Midbrain (tissue), 1 donor: ENCODE measurements at regions not wholly inside any gene's neighbourhood (a gene's known extent, or its start where the extent isn't known, plus 50 kb on each side); places are given as distances from the start of the nearest gene placed in this dataset.
"Not testable (repeated sequence)": the region's sequence is repeated elsewhere in the genome, so short reads cannot be mapped to it uniquely, and the experiment has no call there.

Experiments used
- DNase-seq: peaks from one replicate; lab custom pipeline; 2025; lab: John Stamatoyannopoulos, UW

DNA sequence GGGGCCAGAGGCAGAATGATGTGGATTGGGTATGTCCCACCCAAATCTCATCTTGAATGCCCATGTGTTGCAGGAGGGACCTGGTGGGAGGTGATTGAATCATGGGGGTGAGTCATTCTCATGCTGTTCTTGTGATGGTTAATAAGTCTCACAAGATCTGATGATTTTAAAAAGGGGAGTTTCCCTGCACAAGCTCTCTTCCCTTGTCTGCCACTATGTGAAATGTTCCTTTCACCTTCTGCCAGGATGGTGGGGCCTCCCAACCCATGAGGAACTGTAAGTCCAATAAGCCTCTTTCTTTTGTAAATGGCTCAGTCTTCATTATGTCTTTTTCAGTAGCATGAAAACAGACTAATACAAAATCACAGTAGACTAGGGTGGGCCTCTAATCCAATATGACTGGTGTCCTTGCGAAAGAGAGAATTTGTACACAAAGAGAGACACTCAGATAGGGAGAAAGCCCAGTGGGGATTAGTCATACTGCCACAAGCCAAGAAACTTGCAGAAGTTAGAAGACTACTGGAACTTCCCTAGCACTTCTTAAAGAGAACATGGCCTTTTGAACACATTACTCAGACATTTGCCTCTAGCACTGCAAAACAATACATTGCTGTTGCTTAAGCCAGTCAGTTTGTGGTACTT is 68.4 kb downstream of the ANXA1 start:
- DNase-seq, result no peak

DNA sequence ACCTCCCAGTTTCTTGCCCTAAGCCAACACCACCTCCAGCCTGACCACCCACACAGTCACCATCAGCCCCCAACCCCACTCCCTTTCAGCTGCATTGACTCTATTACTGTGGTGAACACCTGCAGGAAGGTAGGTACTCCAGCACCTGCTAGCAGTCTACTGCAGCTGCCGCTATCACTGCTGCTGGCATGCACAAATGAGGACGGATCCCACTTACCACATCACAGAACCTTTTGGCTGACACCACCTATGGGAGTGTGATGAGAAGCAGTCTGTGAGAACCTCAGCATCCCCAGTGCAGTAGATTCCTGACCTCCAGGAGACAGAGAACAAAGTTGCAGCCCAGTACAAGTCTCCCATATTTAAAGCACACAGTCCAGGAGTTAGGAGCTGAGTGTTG is 71.9 kb downstream of the ANXA1 start:
- DNase-seq, result no peak

DNA sequence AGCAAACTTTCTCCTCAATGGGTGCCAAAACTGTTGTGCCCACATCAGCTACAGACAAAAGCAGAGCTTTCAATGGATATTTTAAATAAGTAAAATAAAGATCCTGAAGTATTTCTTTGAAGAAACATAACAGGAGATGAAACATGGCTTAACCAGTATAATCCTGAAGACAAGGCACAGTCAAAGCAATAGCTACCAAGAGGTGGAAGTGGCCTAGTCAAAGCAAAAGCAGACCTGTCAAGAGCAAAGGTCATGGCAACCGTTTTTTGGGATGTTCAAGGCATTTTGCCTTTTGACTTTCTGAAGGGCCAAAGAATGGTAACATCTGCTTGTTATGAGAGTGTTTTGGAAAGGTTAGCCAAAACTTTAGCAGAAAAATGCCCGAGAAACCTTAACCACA is 77.9 kb downstream of the ANXA1 start:
- no peak for DNase-seq

DNA sequence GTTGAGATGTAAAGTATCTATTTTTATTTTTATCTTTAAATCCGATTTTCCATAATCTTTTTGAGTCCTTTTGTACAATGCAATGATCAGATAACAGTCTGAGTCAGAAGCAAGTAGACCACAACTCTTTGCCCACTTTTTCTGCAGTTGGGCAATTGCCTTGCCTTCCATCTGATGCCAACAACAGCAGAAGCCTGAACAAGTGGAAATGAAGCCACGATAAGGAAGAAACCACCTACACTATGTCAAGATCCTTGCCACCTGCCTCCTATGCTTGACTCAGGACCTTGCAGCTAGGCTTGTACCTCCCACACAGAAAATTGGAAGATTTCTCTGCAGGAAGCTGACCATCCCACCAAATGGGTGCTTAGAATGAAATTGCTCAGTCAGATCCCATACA is 78.6 kb downstream of the ANXA1 start:
- no peak for DNase-seq

DNA sequence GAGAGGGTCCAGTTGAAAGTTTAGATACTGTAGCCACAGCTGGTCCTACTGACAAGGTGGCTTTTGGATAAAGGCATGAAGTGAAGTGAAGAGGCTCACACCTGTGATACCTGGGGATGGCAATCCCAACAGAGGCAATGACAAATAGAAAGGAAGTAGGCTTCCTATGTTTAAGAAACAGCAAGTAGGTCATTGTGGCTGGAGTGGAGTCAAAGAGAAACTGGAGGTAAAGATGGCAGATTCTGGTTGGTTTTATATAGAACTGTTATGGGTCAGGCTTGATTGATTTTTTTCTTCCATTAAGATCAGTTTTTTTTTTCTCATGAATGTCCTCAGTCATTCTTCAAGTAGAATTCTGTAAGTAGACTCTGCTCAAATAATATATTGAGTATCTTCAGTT is 79.5 kb downstream of the ANXA1 start:
- DNase-seq, result no peak

DNA sequence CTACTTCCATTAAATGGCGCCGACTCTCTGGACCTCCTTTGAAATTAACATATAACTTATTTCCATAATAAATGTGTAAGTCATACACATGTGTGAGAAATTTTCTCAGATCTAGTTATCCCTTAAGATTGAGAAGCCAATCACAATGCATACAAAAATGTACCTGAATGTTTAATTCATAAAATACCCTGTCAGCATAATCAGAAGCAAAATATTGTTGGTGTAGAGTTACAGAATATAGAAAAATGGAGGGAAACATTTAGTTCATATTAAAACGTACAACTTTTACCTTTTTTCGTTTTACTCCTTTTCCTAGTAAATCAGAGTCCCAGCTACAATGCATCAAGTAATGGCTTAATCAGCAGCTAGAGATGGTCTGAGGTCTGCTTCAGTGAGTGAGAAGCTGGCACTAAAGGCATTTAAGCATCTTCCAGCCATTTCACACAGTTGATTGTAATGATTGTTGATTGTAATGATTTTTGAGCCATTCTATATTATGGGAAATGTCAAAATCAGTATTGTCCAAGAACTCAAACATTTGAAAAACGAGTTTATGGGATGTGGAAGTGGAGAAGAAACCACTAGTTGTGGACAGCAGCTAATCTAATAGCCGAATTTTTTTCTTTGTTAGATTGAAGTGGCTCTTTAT is 81.8 kb downstream of the ANXA1 start:
- DNase-seq, result no peak

DNA sequence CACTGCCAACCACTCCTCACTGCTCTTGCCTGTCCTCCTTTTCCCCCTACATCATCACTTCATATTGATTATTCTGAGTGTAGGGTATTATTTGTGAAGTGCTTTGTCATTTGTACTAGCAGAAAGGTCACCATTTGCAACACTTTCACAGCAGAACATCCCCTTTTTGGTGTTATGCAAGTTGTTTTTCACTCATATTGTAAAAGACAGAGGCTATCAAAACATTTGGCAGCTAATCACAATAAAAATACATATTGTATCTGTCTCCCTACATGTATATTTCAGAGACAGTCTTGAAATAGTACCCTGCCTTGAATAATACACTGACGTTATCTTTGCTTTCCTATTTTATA is 82.3 kb downstream of the ANXA1 start:
- no peak for DNase-seq

DNA sequence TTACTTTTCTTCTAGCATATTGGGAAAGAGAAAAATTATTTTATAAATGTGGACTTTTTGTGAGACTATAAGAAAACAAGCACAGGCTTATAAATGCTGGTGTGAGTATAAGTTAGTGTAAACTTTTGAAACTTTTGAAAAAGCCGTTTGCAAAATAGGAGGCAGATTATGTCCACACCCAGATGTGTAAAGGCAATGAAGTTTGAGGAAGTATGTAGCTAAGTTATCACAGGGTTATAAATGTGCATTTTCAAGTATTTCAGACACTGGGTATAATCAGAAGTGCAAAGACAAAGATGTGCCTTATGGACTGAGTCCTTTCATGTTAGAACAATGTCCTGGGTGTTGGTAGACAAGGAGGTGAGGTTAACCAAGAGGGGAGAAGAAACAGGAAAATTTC is 85.5 kb downstream of the ANXA1 start:
- DNase-seq, result no peak

DNA sequence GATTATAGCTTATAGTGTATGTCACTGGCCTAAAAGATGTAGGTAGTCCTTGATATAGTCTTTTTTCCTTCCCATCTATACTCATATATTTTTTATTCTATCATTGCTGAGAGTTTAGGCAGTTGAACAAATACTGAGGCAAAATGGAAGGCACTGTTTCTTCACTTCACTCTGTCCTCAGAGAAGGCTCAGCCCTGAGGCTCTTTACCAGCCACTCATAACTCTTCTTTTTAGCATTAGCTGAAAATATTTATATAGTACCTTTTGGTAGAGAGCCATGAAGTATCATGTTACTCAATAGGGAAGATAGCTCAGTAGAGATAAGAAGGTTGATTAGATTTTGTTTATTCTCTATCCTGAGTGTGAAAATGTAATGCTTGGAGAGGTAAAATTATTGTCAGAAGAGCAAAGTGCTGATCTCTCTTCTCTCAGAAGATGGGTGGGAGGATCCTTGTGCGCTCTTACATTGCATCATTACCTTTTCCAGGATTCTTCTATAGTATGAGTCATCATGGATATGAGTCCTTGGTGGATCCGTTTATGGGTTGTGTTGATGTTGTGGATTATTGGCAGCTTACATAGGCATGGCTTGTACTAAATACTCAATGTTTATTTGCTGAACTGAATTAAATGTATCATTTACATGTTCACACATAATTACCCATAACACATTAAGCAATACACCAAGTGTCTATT is 88.1 kb downstream of the ANXA1 start:
- DNase-seq, result no peak

DNA sequence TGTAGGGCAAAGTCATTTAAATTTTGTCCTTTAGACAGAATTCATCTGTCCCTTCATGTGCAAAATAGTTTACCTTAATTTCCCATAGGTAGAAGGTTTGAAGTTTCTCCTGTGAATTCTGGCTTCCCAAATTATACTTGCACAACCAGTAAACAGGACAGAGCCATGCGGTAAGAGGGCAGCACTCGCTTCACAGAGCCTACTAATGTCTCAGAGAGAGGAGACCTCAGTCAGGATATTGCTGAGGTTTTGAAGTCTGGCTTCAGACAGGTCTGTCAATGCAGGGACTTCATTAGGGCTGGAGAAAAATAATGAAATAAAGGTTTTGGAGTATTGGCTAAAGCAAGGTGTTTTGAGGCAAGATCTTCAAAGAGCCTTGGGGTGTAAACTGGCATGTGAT is 91.4 kb downstream of the ANXA1 start:
- DNase-seq, result no peak

DNA sequence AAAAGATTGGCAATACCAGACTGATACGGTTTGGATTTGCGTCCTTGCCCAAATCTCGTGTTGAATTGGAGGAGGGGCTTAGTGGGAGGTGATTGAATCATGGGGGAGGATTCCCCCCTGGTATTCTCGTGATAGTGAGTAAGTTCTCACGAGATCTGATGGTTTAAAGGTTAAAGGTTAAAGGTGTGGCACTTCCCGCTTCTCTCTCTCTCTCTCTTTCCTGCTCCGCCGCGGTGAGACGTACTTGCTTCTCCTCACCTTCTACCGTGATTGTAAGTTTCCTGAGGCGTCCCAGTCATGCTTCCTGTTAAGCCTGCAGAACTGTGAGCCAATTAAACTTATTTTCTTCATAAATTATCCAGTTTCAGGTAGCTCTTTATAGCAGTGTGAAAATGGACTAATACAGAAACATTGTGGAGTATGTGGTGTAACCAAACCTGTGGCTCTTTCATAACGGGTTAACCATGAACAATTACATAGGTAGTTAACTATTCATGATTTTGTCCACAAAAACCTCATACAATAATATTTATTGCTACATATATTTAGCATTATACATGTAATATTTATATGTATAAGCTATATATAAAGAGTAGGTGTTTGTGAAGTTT is 107.5 kb downstream of the ANXA1 start:
- DNase-seq, result no peak

DNA sequence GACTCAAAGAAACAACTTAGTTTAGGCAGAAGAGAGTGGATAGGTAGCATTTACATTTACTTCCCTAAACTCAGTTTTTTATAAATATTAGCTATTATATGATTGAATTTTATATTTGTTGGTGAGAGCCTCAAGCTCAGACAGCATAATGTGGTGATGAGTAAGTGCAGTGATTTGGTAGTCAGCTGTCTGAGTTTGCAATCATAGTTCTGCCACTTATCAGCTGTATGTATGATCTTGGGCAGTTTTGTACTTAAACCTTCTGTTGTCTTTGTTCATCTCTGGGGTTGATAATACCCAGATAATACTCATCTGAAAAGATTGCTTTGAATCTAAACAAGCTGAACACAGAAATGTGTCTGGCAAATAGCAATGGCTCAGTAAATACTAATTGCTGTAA is 108.8 kb downstream of the ANXA1 start:
- DNase-seq, result no peak

DNA sequence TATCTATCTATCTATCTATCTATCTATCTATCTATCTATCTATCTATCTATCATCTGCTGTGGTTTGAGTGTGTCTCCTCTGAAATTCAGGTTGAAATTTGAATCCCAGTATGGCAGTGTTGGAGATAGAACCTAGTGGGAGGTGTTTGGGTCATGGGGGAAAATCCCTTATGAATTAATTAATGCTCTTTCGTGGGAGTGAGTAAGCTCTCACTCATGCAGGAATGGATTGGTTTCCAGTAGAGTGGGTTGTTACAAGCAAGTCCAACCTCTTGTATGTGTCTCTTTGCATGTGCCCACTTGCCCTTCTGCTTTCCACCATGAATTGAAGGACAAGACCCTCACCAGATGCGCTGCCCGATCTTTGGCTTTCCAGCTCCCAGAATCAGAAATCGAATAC is 113.0 kb downstream of the ANXA1 start:
- no peak for DNase-seq

DNA sequence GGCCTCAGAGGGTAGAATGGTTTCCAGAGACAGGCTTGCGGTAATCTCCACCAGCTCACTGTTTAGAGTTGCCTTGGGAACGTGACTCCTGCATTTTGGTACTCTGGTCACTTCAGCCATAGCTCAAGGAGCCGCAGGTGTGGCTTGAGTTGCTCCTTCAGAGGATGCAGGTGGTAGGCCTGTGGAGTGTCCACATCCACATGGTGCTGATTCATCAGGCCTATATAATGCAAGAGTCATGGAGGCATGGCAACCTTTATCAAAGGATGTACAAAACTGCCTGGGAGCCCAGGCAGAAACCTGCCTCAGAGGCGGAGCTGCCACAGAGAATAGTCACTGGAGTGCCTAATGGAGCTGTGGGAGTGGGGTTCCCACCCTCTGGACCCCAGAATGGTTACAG is 114.2 kb downstream of the ANXA1 start:
- DNase-seq, result no peak

DNA sequence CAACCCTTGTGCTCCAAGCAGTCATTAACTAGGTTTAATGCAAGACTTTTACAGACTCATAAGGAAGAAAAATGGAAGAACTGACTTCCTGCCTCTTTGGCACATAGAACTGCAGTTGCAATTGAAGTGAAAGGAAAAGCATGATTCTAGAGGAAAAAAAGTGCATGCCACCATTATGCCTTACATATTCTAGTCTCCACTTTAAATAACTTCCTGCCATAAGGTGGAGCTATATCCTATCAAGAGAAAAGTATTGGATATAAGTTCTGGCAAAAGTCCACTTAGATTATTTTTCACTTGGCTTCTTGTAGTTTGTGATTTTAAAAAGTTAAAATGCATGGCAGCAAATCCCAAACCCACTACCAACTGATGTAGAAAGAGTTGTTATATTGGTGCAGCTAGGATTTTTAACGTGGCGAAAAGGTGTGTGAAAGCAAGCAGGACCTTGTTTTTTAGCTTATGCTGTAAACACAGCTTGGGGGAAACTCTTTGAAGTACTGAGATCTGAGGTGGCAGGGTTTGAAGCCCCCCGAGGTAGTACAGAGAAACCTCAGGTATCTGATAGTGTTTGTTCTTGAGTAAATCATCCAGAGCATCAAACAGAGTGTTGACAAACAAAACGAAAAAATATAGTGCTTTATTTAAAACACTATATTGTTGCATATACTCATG is 117.9 kb downstream of the ANXA1 start:
- peak; percentile 1 for DNase-seq

DNA sequence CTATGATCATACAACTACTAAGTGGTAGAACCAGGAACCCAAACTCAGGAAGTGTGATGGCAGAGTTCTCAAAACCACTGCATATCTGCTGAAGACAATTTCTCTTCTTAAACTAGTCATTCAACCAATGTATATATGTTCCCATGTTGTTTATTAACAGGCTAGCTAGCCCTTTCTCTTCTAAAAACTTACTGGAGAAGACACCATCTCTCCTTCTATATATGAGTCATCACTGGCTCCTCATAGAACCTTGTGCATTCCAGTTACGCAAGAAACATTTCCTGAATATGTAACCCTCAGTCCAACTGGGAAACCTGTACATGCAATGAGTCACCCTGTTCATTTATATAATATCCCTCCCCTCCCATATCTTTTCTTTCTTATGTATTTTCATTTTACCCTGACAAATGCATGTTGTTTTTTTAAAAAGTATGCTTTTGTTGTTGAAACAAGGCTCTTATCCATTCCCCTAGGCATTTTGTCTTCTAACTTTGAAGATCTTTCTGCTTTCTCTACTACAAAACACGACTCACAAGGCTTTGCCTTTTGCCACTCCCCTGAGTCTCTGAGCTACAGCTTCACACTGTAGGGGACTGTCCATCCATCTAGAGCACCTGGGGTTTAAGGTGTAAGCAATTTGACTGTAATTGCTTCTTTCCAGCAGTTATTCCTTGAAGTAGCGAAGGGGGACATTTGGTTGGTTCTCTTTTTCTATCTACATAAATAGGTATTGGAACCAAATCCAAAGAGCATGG is 119.5 kb downstream of the ANXA1 start:
- DNase-seq, result no peak

DNA sequence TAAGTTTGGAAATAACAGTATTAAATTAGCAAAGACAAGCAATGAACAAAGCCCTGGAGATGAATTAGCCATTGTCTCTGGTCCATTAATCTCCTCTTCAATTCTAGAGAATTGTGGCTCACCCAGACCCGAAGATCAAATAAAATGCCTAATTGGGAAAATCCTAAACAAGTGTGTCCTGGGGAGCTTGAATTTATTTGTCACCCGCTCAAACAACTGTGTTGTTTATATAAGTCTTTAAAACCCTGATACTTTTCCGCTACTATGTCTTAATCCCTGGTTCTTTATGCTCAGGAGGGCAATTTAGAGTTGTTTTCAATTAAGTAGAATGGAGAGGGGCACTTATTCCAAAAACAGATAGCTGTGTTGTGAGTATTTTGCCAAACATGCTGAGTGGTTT is 128.4 kb downstream of the ANXA1 start:
- DNase-seq, result no peak

DNA sequence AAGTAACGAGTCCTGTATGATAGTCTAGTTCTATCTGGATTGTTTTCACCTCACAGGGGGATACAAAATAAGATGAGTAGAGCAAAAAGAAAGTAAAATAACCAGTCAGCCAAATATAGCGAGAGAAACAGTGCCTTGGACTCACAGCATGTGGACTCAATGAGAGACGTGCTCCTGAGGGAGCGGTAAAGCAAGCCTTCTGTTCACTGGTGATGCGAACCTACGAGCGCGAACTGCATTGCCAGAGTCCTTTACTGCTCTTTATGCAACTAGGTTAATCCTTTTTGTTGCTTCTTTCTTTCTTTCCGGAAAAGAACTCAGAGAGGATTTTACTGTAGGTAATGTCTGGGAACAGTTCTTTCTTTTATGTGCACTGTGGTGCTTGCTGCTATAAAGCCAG is 132.7 kb downstream of the ANXA1 start:
- DNase-seq, result peak; percentile 1

DNA sequence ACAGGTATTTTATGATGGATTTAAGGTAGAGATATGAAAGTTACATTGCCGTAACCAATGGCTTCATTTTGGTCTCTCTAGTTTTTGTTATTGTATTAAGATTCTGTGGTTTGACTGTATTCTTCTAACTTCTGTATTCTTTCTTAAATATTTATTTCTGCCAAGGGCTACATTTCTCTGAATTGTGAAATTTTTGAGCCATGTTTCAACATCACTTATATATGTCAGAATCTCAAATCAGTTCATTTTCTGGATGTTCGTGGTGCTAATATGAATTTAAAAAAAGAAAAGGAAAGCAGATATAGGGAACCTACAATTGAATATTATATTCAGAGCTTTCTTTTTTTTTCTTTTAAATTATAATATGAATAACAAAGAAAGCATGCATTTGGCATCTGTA is 142.7 kb downstream of the ANXA1 start:
- no peak for DNase-seq

DNA sequence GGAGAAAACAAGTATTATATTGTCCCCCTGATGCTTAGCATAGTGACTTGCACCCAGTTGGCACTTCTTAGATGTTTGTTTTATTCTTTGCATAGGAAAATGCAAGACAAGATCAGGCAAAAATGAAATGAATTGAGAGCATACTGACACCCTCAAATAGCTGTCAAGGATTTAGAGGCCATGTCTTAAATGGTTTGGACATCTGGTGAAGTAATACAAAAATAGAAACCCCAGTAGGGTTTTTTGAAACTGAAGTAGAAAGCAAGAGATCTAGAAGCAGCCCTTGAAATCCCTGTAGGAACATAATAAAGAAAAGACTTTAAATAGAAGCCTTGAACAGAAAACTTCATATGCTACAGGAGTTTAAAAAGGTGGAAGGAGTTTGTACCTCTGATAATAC is 174.3 kb downstream of the ANXA1 start:
- DNase-seq, result no peak

DNA sequence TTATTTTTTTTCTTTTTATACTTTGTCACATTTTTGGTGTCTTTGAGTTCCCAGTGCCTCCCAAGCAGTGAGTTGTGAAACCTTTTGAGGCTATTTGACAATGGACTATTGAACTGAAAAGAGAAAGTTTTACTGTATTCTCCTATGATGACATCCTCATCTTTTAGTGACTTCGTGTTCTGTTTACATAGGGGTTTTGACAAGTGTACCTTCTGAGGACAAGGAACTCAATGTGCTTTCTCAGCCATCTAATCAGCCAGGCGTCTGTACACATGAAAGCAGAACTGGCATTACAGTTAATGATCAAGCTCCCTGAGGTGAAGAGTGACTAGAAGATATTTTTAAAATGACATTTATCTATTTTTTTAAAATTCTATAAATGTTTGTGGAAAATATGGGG is 175.5 kb downstream of the ANXA1 start:
- no peak for DNase-seq

DNA sequence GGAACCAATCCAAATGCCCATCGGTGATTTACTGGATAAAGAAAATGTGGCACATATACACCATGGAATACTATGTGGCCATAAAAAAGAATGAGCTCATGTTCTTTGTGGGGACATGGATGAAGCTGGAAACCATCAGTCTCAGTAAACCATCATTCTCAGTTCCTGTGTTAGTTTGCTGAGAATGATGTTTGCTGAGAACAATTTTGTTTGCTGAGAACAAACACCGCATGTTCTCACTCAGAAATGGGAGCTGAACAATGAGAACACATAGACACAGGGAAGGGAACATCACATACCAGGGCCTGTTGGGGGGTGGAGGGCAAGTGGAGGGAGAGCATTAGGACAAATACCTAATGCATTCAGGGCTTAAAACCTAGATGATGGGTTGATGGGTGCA is 185.5 kb downstream of the ANXA1 start:
- not testable (repeated sequence) for DNase-seq
